NCI-H1694 treated with DMSO at 0.1 percent for 48 hours (cell line): ENCODE measurements at regions not wholly inside any gene's neighbourhood (a gene's known extent, or its start where the extent isn't known, plus 50 kb on each side); places are given as distances from the start of the nearest gene placed in this dataset.

Experiments
- DNase-seq: peaks from one replicate; lab custom pipeline; 2025; lab: John Stamatoyannopoulos, UW

DNA sequence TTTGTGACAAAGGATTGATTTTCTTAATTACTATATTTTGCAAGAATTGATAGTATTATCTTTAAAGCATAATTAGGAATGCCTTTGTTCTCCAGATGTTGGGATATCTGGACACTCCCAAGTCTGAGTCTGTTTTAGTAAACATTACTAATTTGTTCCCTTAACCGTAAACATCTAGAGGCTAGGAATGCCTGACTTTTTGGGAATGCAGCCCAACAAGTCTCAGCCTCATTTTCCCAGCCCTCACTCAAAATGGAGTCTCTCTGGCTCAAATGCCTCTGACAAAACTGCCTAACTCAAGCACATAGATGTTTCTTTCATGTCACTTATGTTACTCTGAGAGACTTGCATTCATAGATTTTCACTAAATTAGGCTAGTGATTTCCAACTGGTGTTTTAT, 297.0 kb upstream of the CLNK start:
- DNase-seq: no peak

DNA sequence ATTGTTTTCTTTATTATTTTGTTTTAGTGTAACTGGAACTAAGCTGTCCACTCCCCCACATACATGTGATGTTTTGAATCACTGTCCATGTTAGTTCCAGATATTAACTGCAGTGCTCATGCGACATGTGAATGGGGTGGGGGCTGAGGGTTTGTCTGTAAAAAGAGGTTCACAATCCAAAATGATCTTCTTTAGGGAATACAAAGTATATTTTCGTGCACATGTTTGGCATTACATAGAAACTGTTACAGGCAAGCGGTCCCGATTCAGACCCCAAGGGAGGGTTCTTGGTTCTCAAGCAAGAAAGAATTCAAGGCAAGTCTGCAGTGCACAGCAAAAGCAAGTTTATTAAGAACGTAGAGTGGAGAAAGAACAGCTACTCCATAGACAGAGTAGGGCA, 296.5 kb upstream of the CLNK start:
- no peak for DNase-seq

DNA sequence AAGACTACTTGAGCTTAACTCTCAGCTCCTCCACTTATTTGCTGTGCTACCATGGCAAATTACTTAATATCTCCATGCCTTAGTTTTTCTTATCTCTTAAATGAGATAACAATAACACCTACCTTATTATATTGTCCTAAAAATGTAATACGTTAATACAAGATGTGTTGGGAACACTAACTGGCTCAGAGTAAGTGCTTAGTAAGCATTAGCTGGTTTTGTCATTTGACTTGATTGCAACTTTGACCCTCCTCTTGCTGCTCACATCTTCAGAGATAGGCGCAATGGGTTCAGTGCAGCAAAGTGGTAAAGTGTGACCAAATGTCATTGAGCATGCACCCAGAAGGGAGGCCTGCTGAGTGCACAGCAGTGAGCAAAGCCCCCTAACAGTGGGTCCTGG, 294.5 kb upstream of the CLNK start:
- DNase-seq: no peak

DNA sequence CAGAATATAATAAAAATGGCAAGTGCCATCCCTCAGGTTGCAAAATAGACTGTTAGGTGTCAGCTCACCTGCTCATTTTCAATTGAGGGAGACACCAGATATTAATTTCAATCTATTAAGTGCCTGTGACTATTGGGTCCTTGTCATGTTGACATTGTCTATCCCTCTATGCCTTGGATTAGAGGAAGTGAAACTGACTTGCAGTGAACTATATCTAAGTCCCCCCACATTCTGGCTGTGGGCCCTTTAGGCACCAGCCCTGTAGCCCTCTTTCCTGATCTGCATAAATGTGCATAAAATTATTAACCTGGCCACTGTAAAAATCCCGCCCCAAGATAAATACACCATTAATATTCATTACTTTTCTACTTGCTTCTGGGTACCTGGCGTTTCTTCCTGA, 293.0 kb upstream of the CLNK start:
- no peak for DNase-seq

DNA sequence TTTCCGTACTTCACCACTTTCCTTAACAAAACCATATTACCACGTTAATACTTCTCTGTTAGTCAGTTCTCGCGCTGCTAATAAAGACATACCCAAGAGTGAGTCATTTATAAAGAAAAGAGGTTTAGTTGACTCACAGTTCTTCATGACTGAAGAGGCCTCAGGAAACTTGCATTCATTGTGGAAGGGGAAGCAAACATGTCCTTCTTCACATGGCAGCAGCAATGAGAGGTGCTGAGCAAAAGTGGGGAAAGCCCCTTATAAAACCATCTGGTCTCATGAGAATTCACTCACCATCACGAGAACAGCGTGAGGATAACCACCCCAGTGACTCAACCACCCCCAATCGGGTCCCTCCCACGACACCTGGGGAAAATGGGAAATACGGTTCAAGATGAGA, 289.8 kb upstream of the CLNK start:
- no peak for DNase-seq

DNA sequence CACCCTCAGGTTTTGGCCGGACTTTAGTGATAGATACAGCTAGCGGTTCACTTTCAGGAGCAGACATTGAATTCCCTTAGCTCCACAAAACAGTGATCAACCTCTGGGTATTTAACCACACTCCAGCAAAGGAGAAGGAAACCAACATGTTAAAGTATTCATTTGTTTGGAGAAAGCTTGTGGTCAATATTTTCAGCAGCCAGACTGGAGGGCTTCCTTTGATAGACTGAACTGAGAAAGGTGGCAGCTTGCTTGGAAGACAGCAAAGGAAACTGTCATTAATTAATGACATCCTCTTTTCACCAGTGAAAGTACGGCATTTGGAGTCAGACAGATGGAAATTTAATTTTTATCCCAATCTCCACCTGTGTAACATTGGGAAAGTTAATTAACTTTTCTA, 289.1 kb upstream of the CLNK start:
- DNase-seq: no peak

DNA sequence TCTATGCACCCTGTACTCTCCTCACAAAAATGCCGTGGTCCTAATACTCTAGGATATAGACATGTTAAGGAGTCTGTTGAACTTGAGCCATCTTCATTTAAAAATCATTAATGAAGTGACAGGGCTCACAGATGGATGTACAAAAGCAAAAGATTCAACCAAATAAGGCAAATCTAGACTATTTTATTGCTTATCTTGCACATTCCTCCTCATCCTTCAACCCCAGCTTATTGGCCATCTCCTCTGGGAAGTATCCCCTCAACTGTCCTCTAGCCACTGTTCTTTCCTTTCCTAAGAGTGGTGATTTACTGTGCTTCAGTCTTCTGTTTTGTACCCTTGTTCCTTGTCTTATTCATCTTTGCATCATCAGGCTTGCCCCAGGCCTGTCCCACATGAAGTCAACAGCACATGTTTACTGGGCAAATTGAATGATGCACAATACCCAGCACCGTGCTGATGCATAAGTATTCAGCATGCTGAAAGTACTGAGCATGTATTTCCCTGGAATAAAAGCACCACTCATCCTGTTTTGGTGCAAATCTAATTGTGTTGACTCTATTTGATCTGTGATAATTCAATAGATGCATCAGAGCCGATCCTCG, 287.3 kb upstream of the CLNK start:
- DNase-seq: no peak

DNA sequence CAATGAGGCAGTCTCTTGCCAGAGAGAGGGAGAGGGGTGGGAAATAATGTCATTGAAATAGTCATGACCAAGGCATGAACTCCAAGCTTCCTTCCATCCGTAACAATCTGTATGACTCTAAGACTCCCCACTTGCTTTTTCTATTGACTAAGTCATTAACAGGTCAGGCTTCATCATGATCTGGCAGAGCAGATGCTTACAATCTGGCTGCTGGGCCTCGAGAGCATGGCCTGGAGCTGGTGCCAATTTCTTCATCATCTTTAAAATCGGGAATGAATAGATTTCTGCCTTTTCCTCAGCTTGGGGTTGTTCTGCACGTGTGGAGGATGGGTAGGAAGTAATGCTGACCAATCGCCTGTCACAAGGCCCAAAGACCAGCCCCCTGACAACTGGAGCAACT, 280.6 kb upstream of the CLNK start:
- DNase-seq: peak; percentile 18

DNA sequence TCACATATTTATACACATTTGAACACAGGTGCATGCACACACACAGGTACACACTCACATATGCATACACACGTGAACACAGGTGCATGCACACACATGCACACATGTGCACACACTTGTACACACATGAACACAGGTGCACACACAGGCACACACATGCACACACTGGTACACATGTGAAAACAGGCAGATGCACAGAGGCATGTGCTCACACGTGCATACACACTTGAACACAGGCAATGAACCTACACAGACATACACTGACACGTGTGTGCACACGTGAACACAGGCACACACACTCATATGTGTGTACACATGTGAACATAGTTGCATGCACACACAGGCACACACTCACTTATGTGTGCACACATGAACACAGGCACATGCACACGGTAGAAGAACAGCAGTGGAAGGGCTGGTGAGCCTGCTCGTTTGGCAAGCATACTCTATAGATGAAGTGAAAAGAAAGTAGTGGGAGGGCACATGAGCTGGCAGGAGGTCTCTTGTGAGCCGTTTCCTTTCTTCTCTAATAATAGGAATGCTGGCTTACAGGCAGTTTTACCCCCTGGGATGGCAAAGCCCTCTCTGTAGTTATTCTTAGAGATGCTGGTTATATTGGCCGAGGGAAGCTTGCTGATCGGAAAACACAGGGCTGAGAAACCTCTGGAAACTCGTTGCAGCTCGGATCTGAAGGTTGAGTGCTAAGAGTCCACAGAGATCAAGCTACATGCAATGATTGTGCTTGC, 279.6 kb upstream of the CLNK start:
- no peak for DNase-seq

DNA sequence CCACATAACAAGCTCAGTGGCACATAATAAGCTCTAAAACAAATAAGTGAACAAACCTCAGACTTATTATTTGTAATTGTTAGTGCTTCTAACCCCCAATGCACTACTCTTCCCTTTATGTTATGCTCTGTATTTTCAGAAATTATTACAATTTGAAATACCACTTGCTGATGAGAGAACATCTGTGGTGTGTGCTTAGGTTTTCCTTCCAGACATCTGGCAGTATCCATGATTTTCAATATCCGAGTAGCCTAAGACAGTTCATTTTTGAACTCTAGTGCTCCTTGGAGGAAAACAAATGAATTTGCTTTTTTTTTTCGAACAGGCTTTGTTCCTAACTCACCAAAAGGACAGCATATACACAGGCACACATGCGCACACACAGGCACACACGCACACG, 278.7 kb upstream of the CLNK start:
- DNase-seq: no peak

DNA sequence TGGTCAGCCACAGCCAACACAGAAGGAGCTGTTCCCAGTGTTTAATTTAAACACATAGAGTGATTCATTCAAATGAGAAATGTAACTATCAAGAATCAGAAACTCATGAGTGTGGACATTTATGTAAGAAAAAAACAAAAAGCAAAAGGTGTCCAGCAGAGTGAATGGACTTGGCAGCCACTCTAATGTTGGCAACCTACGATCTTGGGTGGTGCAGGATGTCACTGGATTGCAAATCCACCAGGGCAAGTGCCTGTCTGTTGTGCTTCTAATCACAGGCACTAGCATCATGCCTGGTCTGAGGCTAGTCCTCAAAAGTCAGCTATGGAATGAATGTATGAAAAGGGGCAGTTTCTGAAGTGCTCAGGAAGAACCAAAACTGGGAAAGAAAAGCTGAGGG, 277.7 kb upstream of the CLNK start:
- DNase-seq: no peak

DNA sequence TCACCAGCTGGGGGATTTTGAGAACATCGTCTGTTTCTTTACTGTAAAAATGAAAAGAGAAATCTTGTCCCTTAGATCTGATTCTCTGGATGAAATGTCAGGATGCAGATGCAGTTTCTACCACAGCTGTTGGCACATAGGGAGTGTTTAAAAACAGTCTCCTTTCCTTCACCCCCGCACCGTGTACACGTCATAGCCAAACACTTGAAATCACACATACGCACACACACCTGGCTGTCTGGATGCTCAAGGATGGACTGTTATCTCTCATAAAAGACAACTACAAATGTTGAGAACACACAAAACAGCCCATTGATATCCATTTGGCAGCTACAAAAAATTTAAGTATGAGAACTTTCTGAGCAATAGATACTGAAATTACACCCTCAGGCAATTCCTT, 275.8 kb upstream of the CLNK start:
- DNase-seq: no peak

DNA sequence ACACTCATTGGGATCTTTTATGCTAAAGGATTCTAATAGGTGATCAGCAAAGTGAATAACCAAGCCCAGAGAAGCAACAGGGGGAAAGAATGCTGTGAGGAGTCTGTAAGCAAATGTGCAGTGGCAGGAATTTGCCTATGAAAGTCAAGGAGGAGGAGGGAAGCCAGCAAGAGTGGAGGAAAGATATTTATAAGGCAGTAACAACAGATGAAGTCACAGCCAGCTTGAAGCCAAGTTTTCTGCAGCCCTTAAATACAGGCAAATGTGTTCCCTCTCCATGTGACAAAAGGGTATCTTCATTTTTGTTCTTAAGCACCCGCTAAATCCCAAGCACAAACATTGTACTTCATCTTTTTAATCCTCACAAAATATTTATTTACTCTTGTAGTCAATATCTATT, 275.0 kb upstream of the CLNK start:
- no peak for DNase-seq

DNA sequence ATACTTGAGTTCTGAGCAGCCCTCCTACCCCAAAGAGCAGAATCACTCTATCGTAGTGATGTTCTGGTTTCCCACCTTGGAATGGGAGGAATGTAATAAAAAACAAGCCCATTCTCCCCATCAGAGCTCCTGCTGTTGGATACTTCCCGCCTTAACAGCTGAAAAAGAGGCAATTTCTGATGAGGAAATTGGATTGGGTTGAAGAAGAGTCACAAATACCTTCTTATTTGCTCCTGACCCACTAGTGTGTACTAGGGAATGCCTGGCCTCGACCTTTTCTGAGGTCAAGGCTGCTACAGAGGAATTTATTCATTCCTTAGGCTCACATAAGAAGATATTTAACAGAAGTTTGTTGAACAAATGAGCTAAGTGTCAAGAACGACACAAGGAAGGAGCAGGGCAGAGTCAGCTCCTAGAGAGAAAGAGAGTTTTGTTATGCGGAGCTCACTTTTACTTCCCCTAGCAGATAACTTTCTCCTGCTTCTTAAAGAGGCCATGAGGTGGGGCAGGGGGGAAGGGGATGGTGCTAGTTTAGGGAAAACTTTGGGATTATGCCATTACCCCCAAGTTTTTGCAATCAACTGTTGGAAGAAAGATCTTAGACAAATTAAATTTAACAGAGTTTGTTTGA, 273.8 kb upstream of the CLNK start:
- DNase-seq: no peak

DNA sequence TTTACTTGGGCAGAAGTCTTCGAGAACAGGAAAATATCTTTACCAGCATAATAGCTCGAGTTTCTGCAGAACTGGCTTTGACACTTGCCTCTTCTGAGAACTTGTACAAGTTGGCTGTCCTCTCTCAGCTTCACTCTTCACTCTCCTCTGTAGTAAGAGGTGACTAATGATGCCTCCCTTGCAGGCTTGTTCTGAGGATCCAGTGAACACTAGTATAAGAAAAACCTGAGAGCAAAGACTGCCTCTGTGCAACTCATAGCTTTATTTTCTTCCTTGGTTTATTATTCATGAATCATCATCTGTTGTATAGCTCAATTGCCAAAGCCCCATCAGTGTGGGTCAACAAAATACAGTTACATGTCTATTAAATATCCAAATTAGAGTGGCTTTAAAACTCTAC, 266.7 kb upstream of the CLNK start:
- no peak for DNase-seq

DNA sequence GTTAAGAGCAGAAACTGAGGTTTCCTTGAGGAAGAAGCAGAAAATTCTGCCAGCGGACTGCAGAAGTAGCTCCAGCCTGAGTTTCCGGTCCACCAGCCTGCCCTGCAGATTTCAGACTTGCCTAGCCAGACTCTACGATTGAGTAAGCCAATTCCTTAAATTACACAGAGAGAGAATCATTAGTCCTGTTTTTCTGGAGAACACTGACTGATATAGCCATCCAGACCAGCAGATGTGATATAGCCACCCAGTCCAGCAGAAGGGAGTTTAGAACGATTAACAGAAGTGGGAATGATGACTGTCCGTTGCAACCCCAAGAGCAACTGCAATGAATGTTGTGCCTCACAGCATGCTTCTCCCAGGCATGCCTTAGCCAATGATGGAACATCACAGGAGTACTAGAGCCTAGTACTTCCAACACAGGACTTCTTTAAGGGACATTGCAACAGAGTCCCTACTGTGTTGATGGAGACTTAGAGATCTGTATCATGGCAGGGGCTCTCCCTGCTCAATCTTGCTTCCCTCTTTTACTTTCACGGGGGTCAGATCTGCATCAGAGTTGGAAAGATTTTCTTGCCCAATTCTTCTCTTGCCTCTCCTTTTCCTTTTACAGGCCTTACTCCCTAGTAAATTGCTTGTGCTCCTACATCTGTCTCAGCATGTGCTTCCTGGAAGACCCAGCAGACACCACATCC, 264.6 kb upstream of the CLNK start:
- DNase-seq: no peak

DNA sequence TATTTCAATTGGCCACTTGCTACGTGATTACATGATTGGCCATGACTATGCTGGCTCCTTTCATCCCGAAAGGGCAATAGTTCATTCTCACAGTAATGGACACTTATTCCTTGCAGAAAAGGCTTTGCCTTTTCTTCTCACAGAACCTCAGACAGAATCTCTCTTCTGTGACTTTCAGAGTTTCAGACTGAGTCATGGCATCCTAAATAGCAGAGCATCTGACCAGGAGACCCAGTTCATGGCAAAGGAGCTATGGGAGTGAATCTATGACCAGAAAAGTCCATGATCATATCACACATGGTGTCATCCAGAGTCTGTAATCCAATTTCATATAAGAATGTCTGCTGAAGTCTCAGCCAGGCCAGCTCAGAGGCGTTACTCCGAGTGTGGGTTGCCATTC, 263.3 kb upstream of the CLNK start:
- DNase-seq: no peak

DNA sequence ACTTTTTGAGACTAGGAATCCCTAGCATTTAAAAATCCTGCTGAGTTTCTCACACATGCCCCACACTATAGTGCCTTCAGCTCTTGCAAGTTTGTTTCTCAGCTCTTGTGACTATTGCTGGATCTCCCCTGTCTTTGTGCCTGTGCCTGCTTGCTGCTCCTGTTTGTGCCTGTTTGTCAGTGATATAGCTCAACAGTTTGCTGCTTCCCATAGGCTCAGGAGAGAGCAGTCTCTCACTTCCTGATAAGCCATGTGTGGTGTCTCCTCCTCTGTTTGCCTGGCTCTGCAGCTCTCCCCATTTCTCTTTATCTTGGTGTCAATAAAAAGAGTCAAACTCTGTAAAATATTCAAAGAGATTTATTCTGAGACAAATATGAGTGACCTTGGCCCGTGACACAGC, 259.8 kb upstream of the CLNK start:
- no peak for DNase-seq

DNA sequence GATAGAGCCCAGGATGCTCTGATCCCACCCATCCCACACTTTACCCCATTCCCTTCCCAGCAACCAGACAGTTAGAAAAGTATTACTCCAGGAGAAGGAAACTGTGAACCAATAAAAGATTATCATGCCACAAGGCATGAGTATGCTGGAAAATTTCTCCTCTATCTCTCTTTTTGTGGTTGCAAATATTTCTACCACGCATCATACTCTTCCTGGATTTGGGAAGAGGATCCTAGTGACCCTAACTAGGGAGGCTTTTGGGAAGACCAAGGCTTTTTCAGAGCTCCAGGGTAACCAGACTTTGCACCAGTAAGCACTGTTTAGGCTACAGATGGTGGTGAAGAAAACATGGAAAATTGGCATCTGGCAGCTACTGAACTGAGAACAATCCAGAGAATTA, 257.6 kb upstream of the CLNK start:
- no peak for DNase-seq

DNA sequence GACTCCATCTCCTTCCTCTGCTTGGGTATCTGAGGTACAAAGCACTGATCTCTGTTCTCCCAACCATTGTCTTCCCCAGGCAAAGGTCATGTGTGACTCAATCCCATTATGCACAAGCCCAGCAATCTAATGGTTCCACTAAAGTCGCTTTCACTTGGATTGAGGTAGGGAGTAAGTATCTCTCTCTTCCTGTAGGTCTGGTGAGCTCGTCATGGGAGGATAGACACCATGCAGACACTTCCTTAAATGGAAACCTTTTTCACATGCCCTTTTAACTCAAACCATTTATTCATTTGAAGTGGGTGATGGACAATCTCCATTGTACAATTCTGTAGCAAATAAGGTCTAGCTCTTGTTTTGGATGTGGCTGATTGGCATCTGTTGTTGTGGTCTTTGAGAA, 245.2 kb upstream of the CLNK start:
- no peak for DNase-seq

DNA sequence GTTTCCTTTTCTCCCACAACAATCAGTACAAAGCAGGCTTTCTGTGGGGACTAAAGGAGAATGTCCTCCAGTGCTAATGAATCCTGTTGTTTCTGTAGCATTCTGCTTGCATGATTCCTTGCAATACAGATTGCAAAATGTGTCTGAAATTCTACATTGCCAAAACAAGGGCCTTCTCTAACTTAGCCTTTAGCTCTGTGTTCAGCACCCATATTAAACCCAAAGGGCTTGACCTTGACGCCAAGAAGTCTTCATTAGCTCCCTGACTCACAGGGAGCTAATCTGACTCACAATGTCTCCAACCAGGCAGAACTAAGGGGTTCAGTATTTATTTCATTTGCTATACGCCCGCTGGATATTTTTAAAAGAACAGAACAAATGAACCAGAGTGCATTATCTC, 241.4 kb upstream of the CLNK start:
- no peak for DNase-seq

DNA sequence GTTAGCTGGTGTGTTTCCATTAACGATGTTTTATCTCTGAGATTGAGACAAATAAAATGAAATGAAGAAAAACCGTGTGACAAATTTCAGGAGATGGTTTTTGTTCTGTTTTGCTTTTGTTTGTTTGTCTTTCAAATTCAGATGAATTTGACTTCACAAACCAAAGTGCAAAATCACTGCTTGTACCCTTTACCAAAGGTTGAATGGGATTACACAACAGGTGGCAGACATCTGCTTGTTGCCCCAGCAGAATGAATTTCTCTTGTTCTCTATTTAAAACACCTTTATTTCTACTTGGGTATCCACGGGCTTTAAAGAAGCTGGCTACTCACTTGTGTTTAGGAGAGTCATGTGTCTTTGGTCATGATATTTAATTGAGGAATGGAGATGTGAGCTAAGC, 239.7 kb upstream of the CLNK start:
- no peak for DNase-seq

DNA sequence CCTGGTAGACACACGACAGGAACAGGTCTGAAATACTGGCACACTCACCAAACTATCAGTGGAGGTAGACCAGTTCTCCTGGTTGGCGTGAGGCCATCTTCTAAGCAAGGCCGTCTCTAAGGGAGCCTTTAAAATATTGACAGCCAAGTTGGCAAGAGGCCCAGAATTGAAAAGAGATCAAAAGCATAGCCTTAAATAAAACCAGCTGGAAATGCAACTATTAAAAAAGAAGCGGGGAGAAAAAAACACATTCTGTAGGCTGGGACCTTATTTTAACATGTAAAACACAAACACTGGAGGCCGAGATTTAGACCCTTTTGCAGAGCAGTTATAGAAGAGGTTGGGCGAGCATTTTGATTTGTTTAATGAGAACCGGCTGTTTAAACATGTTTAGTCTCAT, 233.0 kb upstream of the CLNK start:
- DNase-seq: peak; percentile 59
